H54 (cell line): ENCODE measurements at regions not wholly inside any gene's neighbourhood (a gene's known extent, or its start where the extent isn't known, plus 50 kb on each side); places are given as distances from the start of the nearest gene placed in this dataset.
"Not testable (repeated sequence)": the region's sequence is repeated elsewhere in the genome, so short reads cannot be mapped to it uniquely, and the experiment has no call there.

Experiments
- DNase-seq: peaks from one replicate; pipeline ENCODE4 v3.0.0; 2011; ENCODE audit warnings: low spot score, mixed read lengths; ENCODE audit not compliant: insufficient read length
- FAIRE-seq: peaks from 3 replicates; lab custom pipeline; 2011; peaks lifted over from hg19 to GRCh38; lab: Jason Lieb, UNC
- POLR2A ChIP-seq: IDR thresholded peaks from 2 replicates; pipeline ENCODE4 v1.6.1; 2011; ENCODE audit warnings: low read depth, mild to moderate bottlenecking, low read length

DNA sequence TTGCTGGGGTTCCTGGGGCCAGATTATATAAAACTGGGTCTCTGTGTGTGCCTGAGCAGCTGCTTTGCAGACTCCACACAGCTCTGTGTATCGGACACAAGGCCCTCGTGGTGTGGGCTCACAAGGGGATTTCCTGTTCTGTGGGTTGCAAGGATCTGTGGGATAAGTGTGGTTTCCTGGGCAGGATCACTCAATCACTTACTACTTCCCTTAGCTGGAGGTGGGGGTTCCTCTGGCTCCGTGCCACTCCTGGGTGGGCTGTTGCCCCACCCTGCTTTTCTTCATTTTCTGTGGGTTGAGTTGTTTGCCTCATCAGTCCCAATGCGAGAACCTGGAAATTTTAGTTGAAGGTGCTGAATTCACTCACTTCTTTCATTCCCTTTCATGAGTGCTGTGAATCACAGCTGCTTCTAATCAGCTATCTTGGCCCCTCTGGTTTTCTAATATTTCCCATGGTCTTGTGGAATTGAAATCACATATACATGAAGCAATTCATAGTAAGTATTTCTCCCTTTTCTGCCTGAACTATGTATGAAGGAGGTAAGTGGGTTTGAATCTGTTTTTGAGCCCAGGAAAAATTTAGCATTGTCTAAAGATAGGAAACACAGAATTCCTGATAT, 196.3 kb downstream of the DCDC2C start:
- DNase-seq: no peak
- TF ChIP-seq POLR2A: no peak
- FAIRE-seq: no peak

DNA sequence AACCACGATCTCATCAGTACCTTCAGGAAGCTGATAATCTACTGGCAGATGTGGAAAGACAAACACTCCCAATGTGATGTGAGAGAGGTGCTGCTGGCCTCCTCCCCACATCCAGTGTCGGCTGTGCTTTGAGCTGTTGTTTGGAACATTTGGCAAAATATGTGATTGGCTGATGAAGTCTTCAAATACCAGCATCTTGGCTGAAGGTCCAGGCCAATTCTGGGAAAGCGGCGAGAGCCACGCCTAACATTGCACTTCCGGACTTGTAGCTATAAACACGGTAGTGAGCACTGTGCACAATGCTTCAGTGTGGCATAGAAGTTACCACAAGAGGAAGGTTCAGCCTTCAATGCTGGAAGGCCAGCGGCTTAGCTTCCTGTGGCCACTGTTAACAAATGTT, 198.8 kb downstream of the DCDC2C start:
- TF ChIP-seq POLR2A: no peak
- FAIRE-seq (no peak), DNase-seq (no peak)

DNA sequence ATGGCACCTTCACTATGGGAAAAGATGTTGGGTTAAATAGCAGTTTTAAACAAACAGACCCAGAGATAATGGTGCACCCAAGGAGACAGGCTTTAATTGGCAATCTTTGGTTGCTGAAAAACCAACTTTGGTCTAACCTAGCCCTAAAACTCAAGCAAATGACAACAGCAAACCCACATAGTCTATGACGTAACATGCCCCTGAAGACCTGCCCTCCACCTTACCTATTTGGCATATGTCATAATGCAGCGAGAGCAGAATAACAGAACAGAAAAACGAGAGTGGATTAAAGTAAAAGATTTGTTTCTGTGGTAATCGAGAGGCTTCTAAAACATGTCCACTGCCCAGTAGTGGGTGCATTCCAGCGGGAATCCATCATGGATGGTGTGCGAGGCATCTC, 200.7 kb downstream of the DCDC2C start:
- FAIRE-seq: no peak
- no peak for DNase-seq
- TF ChIP-seq POLR2A: no peak

DNA sequence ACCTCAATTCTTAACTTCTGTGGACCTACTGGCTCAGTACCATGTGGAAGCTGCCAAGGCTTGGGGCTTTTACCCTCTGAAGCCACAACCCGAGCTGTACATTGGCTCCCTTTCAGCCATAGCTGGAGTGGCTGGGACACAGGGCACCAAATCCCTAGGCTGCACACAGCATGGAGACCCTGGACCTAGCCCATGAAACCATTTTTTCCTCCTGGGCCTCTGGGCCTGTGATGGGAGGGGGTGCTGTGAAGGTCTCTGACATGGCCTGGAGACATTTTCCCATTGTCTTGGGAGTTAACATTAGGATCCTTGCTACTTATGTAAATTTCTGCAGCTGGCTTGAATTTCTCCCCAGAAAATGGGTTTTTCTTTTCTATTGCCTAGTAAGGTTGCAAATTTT, 205.1 kb downstream of the DCDC2C start:
- not testable (repeated sequence) for FAIRE-seq, DNase-seq

DNA sequence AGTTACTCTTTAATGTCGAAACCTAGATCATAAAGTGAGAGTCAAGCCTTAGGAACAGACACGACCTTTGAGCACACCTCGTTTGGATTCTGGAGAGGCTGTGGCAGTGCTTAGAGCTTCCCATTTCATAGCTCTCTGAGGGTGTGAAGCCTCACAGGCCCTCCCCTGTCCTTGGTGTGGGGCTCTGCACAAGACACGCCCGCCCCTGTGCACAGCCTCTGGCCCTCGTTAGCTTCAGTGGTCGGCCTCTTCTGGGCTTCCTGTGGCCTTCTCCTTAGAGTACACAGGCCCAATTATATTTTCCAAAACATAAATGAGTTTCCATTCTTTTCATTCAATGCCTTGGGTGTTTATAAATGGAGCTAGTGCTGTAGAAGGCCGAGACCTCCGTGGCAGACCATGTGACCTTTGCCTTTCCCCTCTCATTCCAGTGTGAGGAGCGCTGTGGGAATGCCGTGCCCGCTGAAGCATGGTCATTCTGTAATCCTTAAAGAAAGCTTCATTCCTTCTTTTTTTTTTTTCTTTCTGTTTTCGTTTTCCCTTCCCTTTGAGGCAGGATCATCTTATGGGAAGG, 208.6 kb downstream of the DCDC2C start:
- no peak for FAIRE-seq
- TF ChIP-seq POLR2A: no peak
- no peak for DNase-seq

DNA sequence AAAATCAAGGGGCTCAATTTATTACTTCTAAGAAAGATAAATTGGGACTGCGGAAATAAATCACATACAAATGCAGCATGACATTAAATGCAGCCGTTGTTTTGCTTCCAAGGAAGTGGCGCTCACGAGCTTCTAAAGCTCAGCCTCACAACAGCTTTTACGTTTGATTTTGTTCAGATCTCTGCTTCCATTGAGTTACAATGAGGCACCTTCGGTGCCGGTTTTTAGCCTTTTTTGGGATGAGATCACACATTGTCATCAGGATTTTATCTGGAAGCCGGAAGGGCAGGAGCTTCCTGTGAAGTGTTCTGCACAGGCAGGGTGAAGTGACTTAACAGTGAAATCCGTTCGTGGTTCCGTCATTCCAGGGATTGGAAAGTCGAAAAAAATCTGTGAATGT, 209.8 kb downstream of the DCDC2C start:
- no peak for DNase-seq
- TF ChIP-seq POLR2A: no peak
- FAIRE-seq: no peak

DNA sequence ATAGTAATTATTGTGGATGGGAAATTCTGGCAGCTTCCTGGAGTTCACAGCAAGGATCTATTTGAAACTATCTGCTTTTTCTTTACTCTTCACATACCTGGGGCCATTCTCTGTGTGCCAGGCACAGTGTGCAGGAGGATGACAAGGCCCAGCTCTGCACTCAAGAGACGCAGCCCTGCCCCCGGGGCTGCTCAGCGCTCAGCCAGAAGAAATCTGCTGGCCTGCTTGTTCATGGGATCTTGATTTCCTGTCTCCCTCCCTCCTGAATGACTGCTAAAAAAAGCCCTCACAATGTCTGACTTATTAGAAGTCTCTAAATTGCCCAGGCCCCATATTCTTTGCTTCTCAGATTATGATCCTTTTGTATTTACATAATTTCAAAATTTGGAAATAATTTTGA, 210.9 kb downstream of the DCDC2C start:
- no peak for FAIRE-seq
- TF ChIP-seq POLR2A: no peak
- no peak for DNase-seq

DNA sequence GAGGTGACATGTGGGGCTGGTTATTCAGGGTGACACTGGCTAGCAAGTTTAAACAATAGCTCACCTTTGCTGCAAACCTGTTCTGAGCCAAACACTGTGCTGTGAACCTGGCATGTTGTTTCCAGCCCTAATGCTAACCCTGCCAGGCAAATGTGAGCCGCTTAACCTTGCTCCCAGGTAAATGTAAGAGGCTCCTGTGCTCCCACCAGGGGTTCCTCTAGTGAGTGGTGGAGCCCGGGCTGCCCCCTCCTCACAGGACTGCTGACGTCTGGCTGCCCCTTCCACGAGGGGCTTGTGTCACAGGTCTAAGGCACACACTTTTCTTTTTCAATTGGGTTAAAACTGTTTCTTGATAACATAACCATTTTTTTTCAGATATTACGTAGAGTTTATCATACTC, 223.7 kb downstream of the DCDC2C start:
- FAIRE-seq (no peak), DNase-seq (no peak)
- no peak for TF ChIP-seq POLR2A

DNA sequence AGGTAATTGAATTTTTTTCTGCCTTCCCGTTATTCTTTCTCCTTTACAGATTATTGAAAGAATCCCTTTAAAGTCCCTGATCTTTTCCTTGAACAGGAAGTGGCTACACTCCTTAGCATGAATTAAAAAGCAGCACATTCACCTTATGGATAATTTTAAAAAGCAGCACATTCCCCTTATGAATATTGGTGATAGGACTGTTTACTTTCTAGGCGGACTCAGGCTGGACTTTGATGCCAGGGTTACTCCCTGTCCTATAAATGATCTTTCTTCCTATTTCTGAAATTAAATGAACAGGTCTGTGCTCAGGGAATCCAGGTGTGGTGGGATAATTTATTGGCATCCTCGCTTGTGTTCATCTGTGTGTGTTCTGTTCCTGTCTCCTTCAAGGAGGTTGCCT, 226.0 kb downstream of the DCDC2C start:
- FAIRE-seq (no peak), DNase-seq (no peak)
- no peak for TF ChIP-seq POLR2A

DNA sequence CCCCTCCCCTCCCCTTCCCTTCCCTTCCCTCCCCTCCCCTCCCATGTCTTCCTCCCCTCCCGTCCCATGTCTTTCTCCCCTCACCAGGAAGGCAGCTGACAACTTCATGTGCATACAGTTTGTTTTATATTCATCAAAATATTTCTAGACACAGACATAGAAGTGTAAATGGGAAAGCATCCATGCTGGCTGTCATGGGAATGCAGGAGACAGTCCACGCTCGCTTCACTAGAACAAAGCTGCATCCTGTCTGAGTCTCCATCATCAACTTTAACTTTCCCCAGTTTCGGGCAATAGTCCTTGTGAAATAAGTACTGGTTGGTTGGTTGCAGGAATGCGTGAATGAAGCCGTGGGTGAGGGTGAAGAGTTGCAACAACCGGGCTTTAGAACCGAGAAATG, 226.9 kb downstream of the DCDC2C start:
- DNase-seq: no peak
- TF ChIP-seq POLR2A: no peak
- no peak for FAIRE-seq

DNA sequence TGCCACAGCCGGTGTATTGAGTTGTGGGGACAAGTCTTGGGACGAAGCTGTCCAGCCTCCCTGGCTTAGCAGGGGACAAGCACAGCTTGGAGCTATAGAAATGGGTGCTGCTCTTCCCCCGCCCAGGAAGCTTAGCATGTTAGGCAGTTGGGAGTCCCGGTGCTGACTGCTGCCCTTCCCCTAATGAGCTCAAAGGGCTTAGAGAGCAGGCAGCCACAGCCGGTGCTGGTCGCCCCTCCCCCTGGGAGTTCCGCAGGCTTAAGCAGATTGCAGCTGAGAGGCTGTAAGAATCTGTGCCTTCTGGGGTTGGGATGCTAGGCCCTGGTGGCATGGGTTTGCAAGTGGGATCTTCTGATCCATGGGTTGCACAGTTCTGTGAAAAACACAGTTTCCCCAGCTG, 237.3 kb downstream of the DCDC2C start:
- FAIRE-seq: no peak
- TF ChIP-seq POLR2A: no peak
- DNase-seq: no peak

DNA sequence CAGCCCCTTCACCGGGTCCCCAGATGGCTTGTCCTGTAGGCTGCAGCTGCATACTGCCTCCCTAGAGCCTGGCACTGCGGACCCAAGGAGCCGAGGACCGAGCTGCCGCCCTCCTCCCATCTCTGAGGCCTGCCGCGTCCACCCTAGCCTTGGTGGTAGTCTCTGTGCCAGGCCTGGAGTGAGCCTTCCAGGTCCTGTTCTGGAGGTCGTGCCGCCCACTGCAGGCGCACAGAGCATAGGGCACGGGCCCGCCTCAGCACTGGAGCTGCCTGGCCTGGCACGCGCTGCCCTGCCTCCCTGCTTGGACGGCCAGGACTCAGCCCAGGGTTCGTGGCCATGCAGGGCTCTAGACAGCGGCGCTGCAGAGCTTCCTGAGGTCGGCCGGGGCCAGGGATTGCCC, 239.5 kb downstream of the DCDC2C start:
- DNase-seq (no peak), FAIRE-seq (no peak)
- TF ChIP-seq POLR2A: no peak

DNA sequence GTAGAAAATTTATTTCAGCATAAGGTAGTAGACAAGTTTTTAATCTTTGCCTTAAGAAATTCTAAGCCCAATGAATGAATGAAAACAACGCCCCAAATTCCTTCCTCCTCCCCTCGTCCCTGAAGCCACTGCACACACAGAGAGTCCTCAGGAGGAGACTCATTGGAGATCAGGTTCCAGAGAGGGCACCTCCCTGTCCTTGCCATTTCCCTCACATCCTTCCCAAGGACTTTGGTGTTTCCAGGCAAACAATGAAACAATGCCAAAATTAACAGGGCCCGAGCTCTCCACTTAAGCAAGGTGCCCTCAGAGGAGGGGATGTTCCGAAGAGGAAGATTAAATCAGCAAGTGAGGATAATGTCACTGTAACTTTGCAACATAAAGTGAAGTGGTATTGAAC, 240.7 kb downstream of the DCDC2C start:
- no peak for DNase-seq
- no peak for FAIRE-seq
- TF ChIP-seq POLR2A: no peak

DNA sequence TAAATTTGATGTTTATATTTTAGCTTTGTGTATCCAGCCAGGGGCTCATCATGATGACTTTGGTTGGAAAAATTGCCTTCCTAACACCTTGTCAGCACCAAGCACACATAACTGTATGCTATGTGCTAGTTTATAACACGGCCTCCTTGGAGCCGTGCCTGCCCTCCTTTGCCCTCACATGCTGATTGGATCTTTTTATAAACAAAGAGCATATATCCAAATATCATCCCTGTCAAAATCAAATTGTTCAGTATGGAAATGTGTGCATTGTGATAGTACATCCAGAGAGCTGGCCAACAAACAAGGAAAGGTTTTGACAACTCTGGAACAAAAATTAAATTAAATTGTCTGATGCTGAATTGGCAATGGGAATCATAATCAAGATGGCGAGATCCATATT, 241.5 kb downstream of the DCDC2C start:
- DNase-seq: no peak
- FAIRE-seq: no peak

DNA sequence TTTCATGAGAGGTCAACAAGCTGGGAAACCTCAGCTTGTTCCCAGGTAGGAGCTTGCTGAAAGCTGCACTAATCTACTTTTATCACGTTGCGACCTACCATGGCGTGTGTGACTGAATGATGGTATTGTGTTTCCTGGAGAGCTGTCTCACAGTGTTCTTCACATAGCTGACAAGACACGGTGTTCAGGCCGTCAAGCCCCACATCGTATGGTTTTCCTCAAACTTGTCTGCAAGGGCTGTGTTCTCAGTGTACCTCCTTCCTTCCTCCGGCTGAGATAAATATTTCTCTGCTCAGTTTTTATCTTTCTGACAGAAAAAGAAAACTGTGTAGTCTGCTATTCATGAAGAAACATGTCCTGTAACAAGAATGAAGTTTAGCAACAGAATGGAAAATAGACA, 244.8 kb downstream of the DCDC2C start:
- TF ChIP-seq POLR2A: no peak
- DNase-seq (no peak), FAIRE-seq (no peak)

More for the DNA sequence above, 241.5 kb downstream of the DCDC2C start:
- TF ChIP-seq POLR2A: no peak
